Psoas muscle (tissue), 7 donors: ENCODE measurements at regions not wholly inside any gene's neighbourhood (a gene's known extent, or its start where the extent isn't known, plus 50 kb on each side); places are given as distances from the start of the nearest gene placed in this dataset.

Source experiments
- ATAC-seq, 4 donors: fragments of 200-7000 bp; cut with Tn5 transposase; one replicate each; pipeline ENCODE4 v1.9.1; 2020; ENCODE audit warnings: moderate library complexity in 3 of 4, mild to moderate bottlenecking in 2 of 4
- DNase-seq, 2 donors: peaks; one replicate each; pipeline ENCODE4 v3.0.0-alpha.2; 2020
- H3K27ac ChIP-seq: fragments of 200-600 bp; one replicate; pipeline ENCODE4 v1.8.0; 2022
- H3K27me3 ChIP-seq, 3 donors: fragments of 200-600 bp in 1 of 3; one replicate each; pipeline versions ENCODE4 v1.6.1 to v1.8.0; 2013 to 2022; ENCODE audit warnings: low read length in 2 of 3, mild to moderate bottlenecking in 2 of 3, moderate library complexity in 1 of 3; ENCODE audit not compliant: insufficient read depth in 3 of 3
- H3K36me3 ChIP-seq, 2 donors: fragments of 200-600 bp in 1 of 2; one replicate each; pipeline versions ENCODE4 v1.6.1 to v1.8.0; 2013 to 2022; ENCODE audit warnings: low read depth in 1 of 2, mild to moderate bottlenecking in 1 of 2, moderate library complexity in 1 of 2; ENCODE audit not compliant: insufficient read depth in 1 of 2
- H3K4me1 ChIP-seq: fragments of 200-600 bp; one replicate; pipeline ENCODE4 v1.8.0; 2022
- H3K4me3 ChIP-seq: fragments of 200-600 bp; one replicate; pipeline ENCODE4 v1.8.0; 2022; ENCODE audit warnings: mild to moderate bottlenecking
- H3K9me3 ChIP-seq: fragments of 200-600 bp; one replicate; pipeline ENCODE4 v1.8.0; 2022
- WGBS, 3 donors: extraction: QIAGEN DNeasy Blood & Tissue Kit; methylation state at CpG; one replicate each; pipeline versions ENCODE4 v1.1.6 to v1.1.7; 2013; 5-methylcytosine and 5-hydroxymethylcytosine counted together
- intact Hi-C, 2 donors: fragments of 100-400 bp; cut with DNase I; formaldehyde crosslinking; loops; one replicate each; pipeline versions ENCODE4 v1.11.0 to v1.14.2; 2022
- TF ChIP-seq, protein P1 (sequence below): fragments of 200-600 bp; IDR thresholded peaks from one replicate; pipeline ENCODE4 v1.8.0; 2022; ENCODE audit warnings: antibody characterized with exemption
- donor health status: healthy with polysubstance abuse.
- donor health status: DM: no; HTN: no; CAD: no; lungs with moderate emphysema.
- donor health status: Bipolar disorder and iron deficiency.
- donor health status: healthy.
- donor health status: DM: yes; HTN: yes; CAD: no.
- donor health status: DM: no; HTN: no; CAD: no.
- donor health status: DM: yes; HTN: yes; CAD: no.

DNA sequence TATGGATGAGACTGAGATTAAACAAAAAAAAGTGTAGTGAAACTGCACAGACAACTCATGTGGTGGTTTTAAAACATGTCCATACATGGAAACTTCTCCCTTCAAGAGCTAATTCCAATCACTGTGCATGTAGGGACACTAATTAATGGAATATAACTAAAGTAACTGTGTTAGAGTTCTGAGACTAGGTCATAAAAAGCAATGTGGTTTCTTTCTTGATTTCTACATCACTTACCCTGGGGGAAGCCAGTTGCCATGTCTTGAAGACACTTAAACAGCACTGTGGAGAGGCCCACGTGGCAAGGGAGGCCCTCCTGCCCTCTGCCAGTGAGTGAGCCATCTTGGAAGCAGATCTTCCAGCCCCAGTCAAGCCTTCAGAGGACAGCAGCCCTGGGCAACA is 118.2 kb upstream of the DST start:
- H3K4me3 ChIP-seq: no peak overlapping the region
- peaks cover 59% of the 10 kb centered on the region for H3K4me1 ChIP-seq
- no peak for ATAC-seq
- TF ChIP-seq, protein P1, sequence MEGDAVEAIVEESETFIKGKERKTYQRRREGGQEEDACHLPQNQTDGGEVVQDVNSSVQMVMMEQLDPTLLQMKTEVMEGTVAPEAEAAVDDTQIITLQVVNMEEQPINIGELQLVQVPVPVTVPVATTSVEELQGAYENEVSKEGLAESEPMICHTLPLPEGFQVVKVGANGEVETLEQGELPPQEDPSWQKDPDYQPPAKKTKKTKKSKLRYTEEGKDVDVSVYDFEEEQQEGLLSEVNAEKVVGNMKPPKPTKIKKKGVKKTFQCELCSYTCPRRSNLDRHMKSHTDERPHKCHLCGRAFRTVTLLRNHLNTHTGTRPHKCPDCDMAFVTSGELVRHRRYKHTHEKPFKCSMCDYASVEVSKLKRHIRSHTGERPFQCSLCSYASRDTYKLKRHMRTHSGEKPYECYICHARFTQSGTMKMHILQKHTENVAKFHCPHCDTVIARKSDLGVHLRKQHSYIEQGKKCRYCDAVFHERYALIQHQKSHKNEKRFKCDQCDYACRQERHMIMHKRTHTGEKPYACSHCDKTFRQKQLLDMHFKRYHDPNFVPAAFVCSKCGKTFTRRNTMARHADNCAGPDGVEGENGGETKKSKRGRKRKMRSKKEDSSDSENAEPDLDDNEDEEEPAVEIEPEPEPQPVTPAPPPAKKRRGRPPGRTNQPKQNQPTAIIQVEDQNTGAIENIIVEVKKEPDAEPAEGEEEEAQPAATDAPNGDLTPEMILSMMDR: no peak
- H3K9me3 ChIP-seq: no peaks in the 10 kb centered on the region
- intact Hi-C loops: loop anchor here (5.0 kb wide), 2 partner anchors 44 to 54 kb away; no protein-coding TSS in a partner anchor
- no peak for DNase-seq
- H3K27me3 ChIP-seq: no peaks in the 10 kb centered on the region
- H3K36me3 ChIP-seq: no peaks in the 10 kb centered on the region
- WGBS, 3 donors: 74 to 86% (median 78%) methylated on average over 1 of the region's 1 CpG
- H3K27ac ChIP-seq: peak overlapping the region; percentile 24

DNA sequence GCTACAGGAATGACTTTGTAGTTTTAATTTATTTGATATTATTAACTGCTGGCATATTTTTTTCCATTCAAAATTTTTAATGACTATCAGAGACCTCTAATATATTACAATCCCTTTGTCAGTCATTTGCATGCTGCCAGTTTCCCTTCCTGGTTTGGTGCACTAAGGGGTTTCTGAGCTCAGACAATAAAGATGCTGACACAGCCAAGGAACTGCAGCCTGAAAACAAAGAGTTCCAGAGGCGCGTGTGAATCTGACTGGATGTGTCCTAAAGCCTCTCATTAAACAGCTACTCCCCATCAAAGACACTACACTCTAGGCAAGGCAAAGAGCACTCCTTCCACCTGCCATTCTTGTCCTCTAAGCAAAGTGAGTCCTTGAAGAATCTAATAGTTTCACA is 116.8 kb upstream of the DST start:
- Histone ChIP-seq H3K4me1 (peaks cover 55% of the 10 kb centered on the region), H3K4me3 (no peak overlapping the region), H3K36me3 (no peaks in the 10 kb centered on the region), H3K9me3 (no peaks in the 10 kb centered on the region), H3K27ac (no peak overlapping the region), H3K27me3 (no peaks in the 10 kb centered on the region)
- WGBS, 3 donors: 65 to 77% (median 70%) methylated on average over 2 of the region's 2 CpGs
- ATAC-seq (no peak), DNase-seq (no peak)
- TF ChIP-seq, protein P1: no peak
- intact Hi-C loops: loop anchor here in 1 of 2 donors (5.0 kb wide), 1 partner anchor 37 kb away; no protein-coding TSS in a partner anchor

DNA sequence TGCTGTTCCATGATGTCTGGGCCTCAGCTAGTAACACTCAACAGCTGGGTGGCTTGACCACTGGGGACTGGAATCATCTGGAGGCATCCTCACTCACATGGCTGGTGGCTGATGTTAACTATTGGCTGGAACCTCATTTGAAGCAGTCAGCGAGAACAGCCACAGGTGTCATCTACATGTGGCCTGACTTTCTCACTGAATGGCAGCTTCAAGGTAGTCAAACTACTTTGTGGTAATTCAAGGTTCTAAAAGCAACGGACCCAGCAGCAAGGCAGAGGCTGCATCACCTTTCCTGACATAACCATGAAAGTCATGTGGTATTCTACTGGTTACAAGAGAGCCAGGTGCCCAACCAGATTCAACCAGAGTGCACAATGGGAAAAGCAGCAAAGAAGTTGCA is 115.9 kb upstream of the DST start:
- ATAC-seq (peak in 1 of 4 donors; percentile 31), DNase-seq (no peak)
- TF ChIP-seq, protein P1: no peak
- H3K9me3 ChIP-seq: no peaks in the 10 kb centered on the region
- intact Hi-C loops: loop anchor here in 1 of 2 donors (5.0 kb wide), 1 partner anchor 36 kb away; no protein-coding TSS in a partner anchor
- H3K36me3 ChIP-seq: no peaks in the 10 kb centered on the region
- 77 to 89% (median 79%) methylated on average over 2 of the region's 2 CpGs for WGBS, 3 donors
- H3K27ac ChIP-seq: no peak overlapping the region
- peaks cover 47% of the 10 kb centered on the region for H3K4me1 ChIP-seq
- no peak overlapping the region for H3K4me3 ChIP-seq
- no peaks in the 10 kb centered on the region for H3K27me3 ChIP-seq

DNA sequence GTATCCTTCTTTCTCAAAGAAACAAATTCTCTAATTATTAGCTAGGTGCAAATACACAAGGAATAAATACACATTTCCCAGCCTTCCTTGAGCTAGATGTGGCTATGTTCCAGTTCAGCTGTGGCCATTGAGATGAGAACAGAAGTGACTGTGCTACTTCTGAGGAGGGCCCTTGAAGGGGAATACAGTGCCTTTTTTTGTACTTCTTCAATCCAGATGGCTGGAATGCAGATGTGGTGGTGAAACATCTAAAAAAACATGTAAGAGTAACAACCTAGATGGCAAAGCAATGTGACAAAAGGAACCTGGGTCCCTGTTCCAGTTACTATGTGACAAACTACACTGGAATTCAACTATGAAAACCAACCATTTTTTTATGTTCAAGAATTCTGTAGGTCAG is 115.4 kb upstream of the DST start:
- Histone ChIP-seq H3K27ac (no peak overlapping the region), H3K4me1 (peaks cover 47% of the 10 kb centered on the region), H3K36me3 (no peaks in the 10 kb centered on the region), H3K27me3 (no peaks in the 10 kb centered on the region), H3K4me3 (no peak overlapping the region), H3K9me3 (no peaks in the 10 kb centered on the region)
- no peak for ATAC-seq
- TF ChIP-seq, protein P1: no peak
- intact Hi-C loops: loop anchor here in 1 of 2 donors (5.0 kb wide), 1 partner anchor 36 kb away; no protein-coding TSS in a partner anchor
- no peak for DNase-seq

DNA sequence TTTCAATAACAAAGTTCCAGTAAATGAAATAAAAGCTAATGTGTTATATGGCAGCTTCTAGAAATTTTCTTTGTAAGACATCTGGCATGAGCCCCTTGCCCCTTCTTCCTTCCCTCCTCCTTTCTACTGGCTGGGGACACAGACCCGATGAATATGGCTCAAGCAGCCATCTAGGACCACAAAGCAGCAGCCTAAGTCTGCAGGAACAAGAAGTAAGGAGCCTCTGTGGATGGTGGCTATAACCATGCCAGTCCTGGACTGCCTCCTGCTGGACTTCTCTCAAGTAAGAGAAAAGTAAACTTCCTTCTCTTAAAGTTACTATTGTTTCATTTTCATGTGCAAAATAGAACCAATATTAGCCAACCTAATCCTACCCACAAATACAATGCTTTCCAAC is 114.9 kb upstream of the DST start:
- Histone ChIP-seq H3K9me3 (no peaks in the 10 kb centered on the region), H3K36me3 (no peaks in the 10 kb centered on the region), H3K4me3 (no peak overlapping the region), H3K4me1 (peaks cover 47% of the 10 kb centered on the region), H3K27me3 (no peaks in the 10 kb centered on the region), H3K27ac (no peak overlapping the region)
- ATAC-seq (peak in 3 of 4 donors; percentile 36 to 58 (median 57)), DNase-seq (no peak)
- TF ChIP-seq, protein P1: peak; percentile 19
- intact Hi-C loops: loop anchor here in 1 of 2 donors (5.0 kb wide), 1 partner anchor 35 kb away; no protein-coding TSS in a partner anchor
- WGBS, 3 donors: 67 to 69% (median 68%) methylated on average over 1 of the region's 1 CpG
